IMR-90 (cell line): ENCODE measurements at regions not wholly inside any gene's neighbourhood (a gene's known extent, or its start where the extent isn't known, plus 50 kb on each side); places are given as distances from the start of the nearest gene placed in this dataset.

Experiments
- ATAC-seq: fragments of 200-7000 bp; cut with Tn5 transposase; 2 replicates; pipeline ENCODE4 v1.9.1; 2020; ENCODE audit warnings: low read depth, mild to moderate bottlenecking, moderate library complexity
- BruUV-seq: library from RNA; stranded (reverse); fragments of 400-500 nt; replicated peaks from 2 replicates; lab custom pipeline; 2021; lab: Mats Ljungman, UMichigan
- CTCF ChIA-PET: fragments of 300-600 bp; formaldehyde crosslinking; extraction: SDS; loops from one replicate; lab custom pipeline; 2021; ENCODE audit warnings: antibody characterized with exemption; lab: Yijun Ruan, JAX
- POLR2A ChIA-PET: fragments of 300-600 bp; sonication (Branson Sonifier 250); formaldehyde crosslinking; loops from one replicate; lab custom pipeline; 2022; ENCODE audit warnings: antibody characterized with exemption; ENCODE audit not compliant: unreplicated experiment; lab: Charles Lee
- DNase-seq: peaks from one replicate; pipeline ENCODE4 v3.0.0; 2013
- H2AFZ ChIP-seq: replicated peaks from 2 replicates; pipeline ENCODE3; 2013; ENCODE audit warnings: low read length, mild to moderate bottlenecking; ENCODE audit not compliant: poor library complexity
- H2AK5ac ChIP-seq: 2 replicates; pipeline ENCODE4 v1.6.1; 2013; ENCODE audit warnings: low read depth, low read length, inconsistent platforms
- H2AK9ac ChIP-seq: replicated peaks from 2 replicates; pipeline ENCODE3; 2013; ENCODE audit warnings: mild to moderate bottlenecking, low read depth, low read length, moderate library complexity; ENCODE audit not compliant: poor library complexity
- H2BK120ac ChIP-seq: 2 replicates; pipeline ENCODE4 v1.6.1; 2013; ENCODE audit warnings: low read depth, low read length, inconsistent platforms
- H2BK15ac ChIP-seq: 3 replicates; pipeline ENCODE4 v1.6.1; 2013; ENCODE audit warnings: low read depth, low read length, inconsistent platforms
- H2BK20ac ChIP-seq: 2 replicates; pipeline ENCODE4 v1.6.1; 2013; ENCODE audit warnings: low read depth, mild to moderate bottlenecking, inconsistent platforms, low read length, moderate library complexity
- H2BK5ac ChIP-seq: 2 replicates; pipeline ENCODE4 v1.6.1; 2013; ENCODE audit warnings: mild to moderate bottlenecking, low read depth, low read length, inconsistent platforms; ENCODE audit not compliant: poor library complexity, severe bottlenecking
- H3K14ac ChIP-seq: replicated peaks from 2 replicates; pipeline ENCODE4 v1.6.1; 2013; ENCODE audit warnings: low read depth, low read length, inconsistent platforms
- H3K18ac ChIP-seq: 2 replicates; pipeline ENCODE4 v1.6.1; 2013; ENCODE audit warnings: low read depth, low read length, control low read depth
- H3K23ac ChIP-seq: 2 replicates; pipeline ENCODE4 v1.6.1; 2013; ENCODE audit warnings: low read depth, low read length, inconsistent platforms
- H3K27ac ChIP-seq: 2 replicates; pipeline ENCODE4 v1.5.1; 2013; ENCODE audit warnings: mild to moderate bottlenecking, control low read depth, low read length; ENCODE audit not compliant: insufficient read depth
- H3K27me3 ChIP-seq: 2 replicates; pipeline ENCODE4 v1.6.1; 2013; ENCODE audit warnings: low read length; ENCODE audit not compliant: control insufficient read depth, insufficient read depth
- H3K36me3 ChIP-seq: 2 replicates; pipeline ENCODE4 v1.6.1; 2013; ENCODE audit warnings: low read length, mixed read lengths; ENCODE audit not compliant: control insufficient read depth, insufficient read depth
- H3K4ac ChIP-seq: 2 replicates; pipeline ENCODE4 v1.6.1; 2013; ENCODE audit warnings: low read depth, low read length, inconsistent platforms
- H3K4me1 ChIP-seq: 2 replicates; pipeline ENCODE4 v1.6.1; 2013; ENCODE audit warnings: low read length, mixed read lengths; ENCODE audit not compliant: control insufficient read depth, insufficient read depth
- H3K4me2 ChIP-seq: 2 replicates; pipeline ENCODE4 v1.6.1; 2013; ENCODE audit warnings: low read depth, mild to moderate bottlenecking, control low read depth, low read length, moderate library complexity
- H3K4me3 ChIP-seq: 2 replicates; pipeline ENCODE4 v1.5.1; 2013; ENCODE audit warnings: low read depth, mild to moderate bottlenecking, control low read depth, low read length, moderate library complexity; ENCODE audit not compliant: insufficient read depth
- H3K56ac ChIP-seq: 2 replicates; pipeline ENCODE4 v1.6.1; 2013; ENCODE audit warnings: low read length, inconsistent platforms; ENCODE audit not compliant: insufficient read depth; ENCODE audit errors: extremely low read depth
- H3K79me1 ChIP-seq, 2 experiments: 2 replicates each; pipeline ENCODE4 v1.6.1; 2013; ENCODE audit warnings: low read length in 2 of 2, inconsistent platforms in 1 of 2, low read depth in 1 of 2
- H3K9ac ChIP-seq: 2 replicates; pipeline ENCODE4 v1.6.1; 2013; ENCODE audit warnings: low read depth, low read length, control low read depth
- H3K9me1 ChIP-seq: 2 replicates; pipeline ENCODE4 v1.6.1; 2013; ENCODE audit warnings: low read length, inconsistent platforms; ENCODE audit not compliant: insufficient read depth
- H3K9me3 ChIP-seq: 2 replicates; pipeline ENCODE4 v1.6.1; 2013; ENCODE audit warnings: low read length; ENCODE audit not compliant: control insufficient read depth, insufficient read depth
- H4K20me1 ChIP-seq: 2 replicates; pipeline ENCODE4 v1.6.1; 2013; ENCODE audit warnings: low read length, inconsistent platforms; ENCODE audit not compliant: insufficient read depth
- H4K5ac ChIP-seq: 2 replicates; pipeline ENCODE4 v1.6.1; 2013; ENCODE audit warnings: mild to moderate bottlenecking, low read depth, low read length, control low read depth
- H4K8ac ChIP-seq, 2 experiments: 2 replicates each; pipeline ENCODE4 v1.6.1; 2013; ENCODE audit warnings: low read depth in 2 of 2, low read length in 2 of 2, control low read depth in 1 of 2, inconsistent platforms in 1 of 2
- H4K91ac ChIP-seq: 2 replicates; pipeline ENCODE4 v1.6.1; 2013; ENCODE audit warnings: low read depth, low read length, inconsistent platforms; ENCODE audit not compliant: insufficient read depth
- BHLHE40 ChIP-seq: fragments of 150-350 bp; IDR thresholded peaks from 2 replicates; pipeline ENCODE4 v1.6.1; 2016; ENCODE audit warnings: mild to moderate bottlenecking, low read depth, low read length
- CEBPB ChIP-seq: IDR thresholded peaks from 2 replicates; pipeline ENCODE4 v1.6.1; 2012; ENCODE audit warnings: low read depth, low read length, improper control_type of control experiment
- CHD1 ChIP-seq: IDR thresholded peaks from 2 replicates; pipeline ENCODE4 v1.6.1; 2012; ENCODE audit warnings: low read depth, low read length, improper control_type of control experiment
- FOS ChIP-seq: fragments of 150-350 bp; IDR thresholded peaks from 2 replicates; pipeline ENCODE4 v1.6.1; 2016; ENCODE audit warnings: low read depth, low read length
- MAFK ChIP-seq: IDR thresholded peaks from 2 replicates; pipeline ENCODE4 v1.6.1; 2012; ENCODE audit warnings: low read depth, low read length, improper control_type of control experiment
- MAZ ChIP-seq: IDR thresholded peaks from 2 replicates; pipeline ENCODE4 v1.6.1; 2012; ENCODE audit warnings: low read depth, mild to moderate bottlenecking, low read length, improper control_type of control experiment, moderate library complexity, borderline replicate concordance
- MXI1 ChIP-seq: IDR thresholded peaks from 2 replicates; pipeline ENCODE4 v1.6.1; 2012; ENCODE audit warnings: low read depth, mild to moderate bottlenecking, low read length, moderate library complexity, borderline replicate concordance
- NFE2L2 ChIP-seq: fragments of 150-350 bp; IDR thresholded peaks from 2 replicates; pipeline ENCODE4 v1.6.1; 2016; ENCODE audit warnings: low read depth, mild to moderate bottlenecking, low read length
- POLR2A ChIP-seq: IDR thresholded peaks from 2 replicates; pipeline ENCODE4 v1.6.1; 2012; ENCODE audit warnings: mild to moderate bottlenecking, low read depth, low read length
- RAD21 ChIP-seq: IDR thresholded peaks from 2 replicates; pipeline ENCODE4 v1.6.1; 2012; ENCODE audit warnings: low read length, improper control_type of control experiment
- RCOR1 ChIP-seq: IDR thresholded peaks from 2 replicates; pipeline ENCODE4 v1.6.1; 2012; ENCODE audit warnings: mild to moderate bottlenecking, low read length, improper control_type of control experiment; ENCODE audit not compliant: insufficient replicate concordance
- RFX5 ChIP-seq: IDR thresholded peaks from 2 replicates; pipeline ENCODE4 v1.8.0; 2012; ENCODE audit warnings: low read depth, mild to moderate bottlenecking, low read length, moderate library complexity
- SMC3 ChIP-seq: fragments of 150-350 bp; IDR thresholded peaks from 2 replicates; pipeline ENCODE4 v1.6.1; 2016; ENCODE audit warnings: low read depth, mild to moderate bottlenecking, antibody characterized with exemption, low read length, moderate library complexity
- WGBS, 2 experiments: methylation state at CpG; one replicate each; pipeline versions ENCODE4 v1.1.5 to v1.1.7; 2013; ENCODE audit warnings: missing lambda C conversion rate in 2 of 2; ENCODE audit not compliant: insufficient read length in 1 of 2; ENCODE audit errors: extremely low coverage in 2 of 2; 5-methylcytosine and 5-hydroxymethylcytosine counted together
- dilution Hi-C: fragments of 300-500 bp; cut with HindIII; formaldehyde crosslinking; loops from one replicate; pipeline ENCODE4 v1.14.3; 2018; ENCODE audit warnings: low sequenced_read_pairs; ENCODE audit not compliant: unreplicated experiment
- in situ Hi-C: fragments of 300-500 bp; cut with MboI; formaldehyde crosslinking; loops from 3 replicates; pipeline ENCODE4 v1.14.3; 2019; ENCODE audit warnings: low sequenced_read_pairs, inconsistent platforms, mixed read lengths
- intact Hi-C: fragments of 100-400 bp; cut with micrococcal nuclease; formaldehyde crosslinking; loops from 2 replicates; pipeline ENCODE4 v1.10.0; 2022
- TF ChIP-seq, protein P1 (sequence below): fragments of 150-350 bp; IDR thresholded peaks from 2 replicates; pipeline ENCODE4 v1.6.1; 2016; ENCODE audit warnings: low read depth, mild to moderate bottlenecking, low read length, moderate library complexity, borderline replicate concordance
- TF ChIP-seq, protein P2 (sequence below): fragments of 150-350 bp; IDR thresholded peaks from 2 replicates; pipeline ENCODE4 v1.6.1; 2017; ENCODE audit warnings: mild to moderate bottlenecking, antibody characterized with exemption, low read length, low read depth
- TF ChIP-seq, protein P3 (sequence below): conservative IDR thresholded peaks from 2 replicates; pipeline ENCODE4 v1.5.1; 2012; ENCODE audit warnings: mild to moderate bottlenecking, low read depth, low read length, improper control_type of control experiment

DNA sequence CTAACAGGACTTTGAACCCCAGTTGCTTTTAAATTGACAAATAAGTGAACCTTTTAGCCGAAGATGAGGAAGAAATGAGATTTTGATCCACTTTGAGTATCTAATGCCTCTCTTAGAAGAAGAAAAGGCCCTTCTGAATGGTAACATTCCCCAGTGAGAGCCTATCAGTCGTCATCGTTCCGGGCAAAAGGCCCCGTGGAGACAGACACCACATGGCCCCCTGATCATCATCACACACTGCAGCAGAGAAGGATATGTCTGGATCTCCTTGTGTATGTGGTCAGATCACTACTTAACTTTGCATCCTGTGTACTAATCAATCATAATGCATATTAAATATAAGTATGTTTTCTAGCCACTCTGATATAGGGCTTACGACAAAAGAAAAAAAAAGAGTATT is 87.3 kb upstream of the SMYD2 start:
- no peak overlapping the region for H4K8ac ChIP-seq
- no peak overlapping the region for H2BK15ac ChIP-seq
- peaks cover 25% of the 10 kb centered on the region for H3K27me3 ChIP-seq
- no peak overlapping the region for H3K27ac ChIP-seq
- no peak overlapping the region for H3K4me3 ChIP-seq
- CTCF ChIA-PET: no interaction called here
- H2BK120ac ChIP-seq: no peak overlapping the region
- no peak overlapping the region for H3K14ac ChIP-seq
- no peaks in the 10 kb centered on the region for H3K9me1 ChIP-seq
- no peak overlapping the region for H2BK5ac ChIP-seq
- H3K79me1 ChIP-seq: no peaks in the 10 kb centered on the region
- no peak overlapping the region for H2AFZ ChIP-seq
- H2BK20ac ChIP-seq: no peak overlapping the region
- DNase-seq (no peak), ATAC-seq (no peak)
- H3K4me1 ChIP-seq: no peaks in the 10 kb centered on the region
- TF ChIP-seq MXI1 (no peak), BHLHE40 (no peak), POLR2A (no peak), NFE2L2 (no peak), MAFK (no peak), FOS (no peak), RAD21 (no peak), CHD1 (no peak), MAZ (no peak), RFX5 (no peak), RCOR1 (no peak), SMC3 (no peak), CEBPB (no peak)
- TF ChIP-seq, protein P1, sequence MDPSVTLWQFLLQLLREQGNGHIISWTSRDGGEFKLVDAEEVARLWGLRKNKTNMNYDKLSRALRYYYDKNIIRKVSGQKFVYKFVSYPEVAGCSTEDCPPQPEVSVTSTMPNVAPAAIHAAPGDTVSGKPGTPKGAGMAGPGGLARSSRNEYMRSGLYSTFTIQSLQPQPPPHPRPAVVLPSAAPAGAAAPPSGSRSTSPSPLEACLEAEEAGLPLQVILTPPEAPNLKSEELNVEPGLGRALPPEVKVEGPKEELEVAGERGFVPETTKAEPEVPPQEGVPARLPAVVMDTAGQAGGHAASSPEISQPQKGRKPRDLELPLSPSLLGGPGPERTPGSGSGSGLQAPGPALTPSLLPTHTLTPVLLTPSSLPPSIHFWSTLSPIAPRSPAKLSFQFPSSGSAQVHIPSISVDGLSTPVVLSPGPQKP: no peak
- TF ChIP-seq, protein P2, sequence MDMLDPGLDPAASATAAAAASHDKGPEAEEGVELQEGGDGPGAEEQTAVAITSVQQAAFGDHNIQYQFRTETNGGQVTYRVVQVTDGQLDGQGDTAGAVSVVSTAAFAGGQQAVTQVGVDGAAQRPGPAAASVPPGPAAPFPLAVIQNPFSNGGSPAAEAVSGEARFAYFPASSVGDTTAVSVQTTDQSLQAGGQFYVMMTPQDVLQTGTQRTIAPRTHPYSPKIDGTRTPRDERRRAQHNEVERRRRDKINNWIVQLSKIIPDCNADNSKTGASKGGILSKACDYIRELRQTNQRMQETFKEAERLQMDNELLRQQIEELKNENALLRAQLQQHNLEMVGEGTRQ: no peak
- TF ChIP-seq, protein P3, sequence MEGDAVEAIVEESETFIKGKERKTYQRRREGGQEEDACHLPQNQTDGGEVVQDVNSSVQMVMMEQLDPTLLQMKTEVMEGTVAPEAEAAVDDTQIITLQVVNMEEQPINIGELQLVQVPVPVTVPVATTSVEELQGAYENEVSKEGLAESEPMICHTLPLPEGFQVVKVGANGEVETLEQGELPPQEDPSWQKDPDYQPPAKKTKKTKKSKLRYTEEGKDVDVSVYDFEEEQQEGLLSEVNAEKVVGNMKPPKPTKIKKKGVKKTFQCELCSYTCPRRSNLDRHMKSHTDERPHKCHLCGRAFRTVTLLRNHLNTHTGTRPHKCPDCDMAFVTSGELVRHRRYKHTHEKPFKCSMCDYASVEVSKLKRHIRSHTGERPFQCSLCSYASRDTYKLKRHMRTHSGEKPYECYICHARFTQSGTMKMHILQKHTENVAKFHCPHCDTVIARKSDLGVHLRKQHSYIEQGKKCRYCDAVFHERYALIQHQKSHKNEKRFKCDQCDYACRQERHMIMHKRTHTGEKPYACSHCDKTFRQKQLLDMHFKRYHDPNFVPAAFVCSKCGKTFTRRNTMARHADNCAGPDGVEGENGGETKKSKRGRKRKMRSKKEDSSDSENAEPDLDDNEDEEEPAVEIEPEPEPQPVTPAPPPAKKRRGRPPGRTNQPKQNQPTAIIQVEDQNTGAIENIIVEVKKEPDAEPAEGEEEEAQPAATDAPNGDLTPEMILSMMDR: no peak
- BruUV-seq: no TSS peak
- H3K9me3 ChIP-seq: no peaks in the 10 kb centered on the region
- no peak overlapping the region for H2AK9ac ChIP-seq
- no peak overlapping the region for H3K9ac ChIP-seq
- H3K36me3 ChIP-seq: no peaks in the 10 kb centered on the region
- no peak overlapping the region for H3K4me2 ChIP-seq
- H4K5ac ChIP-seq: no peak overlapping the region
- dilution Hi-C loops (no loop called here), intact Hi-C loops (no loop called here), in situ Hi-C loops (no loop called here)
- WGBS, 2 experiments: no CpG with 5 or more reads among the region's 6 CpGs
- no peak overlapping the region for H3K56ac ChIP-seq
- H4K91ac ChIP-seq: no peak overlapping the region
- no peak overlapping the region for H3K4ac ChIP-seq
- no peak overlapping the region for H3K23ac ChIP-seq
- H3K18ac ChIP-seq: no peak overlapping the region
- no peaks in the 10 kb centered on the region; the same call in 1 of the 2 replicates for H4K20me1 ChIP-seq
- POLR2A ChIA-PET: no interaction called here
- no peak overlapping the region for H2AK5ac ChIP-seq
